ENCODE measurements at regions not wholly inside any gene's neighbourhood (a gene's known extent, or its start where the extent isn't known, plus 50 kb on each side); places are given as distances from the start of the nearest gene placed in this dataset.

DNA sequence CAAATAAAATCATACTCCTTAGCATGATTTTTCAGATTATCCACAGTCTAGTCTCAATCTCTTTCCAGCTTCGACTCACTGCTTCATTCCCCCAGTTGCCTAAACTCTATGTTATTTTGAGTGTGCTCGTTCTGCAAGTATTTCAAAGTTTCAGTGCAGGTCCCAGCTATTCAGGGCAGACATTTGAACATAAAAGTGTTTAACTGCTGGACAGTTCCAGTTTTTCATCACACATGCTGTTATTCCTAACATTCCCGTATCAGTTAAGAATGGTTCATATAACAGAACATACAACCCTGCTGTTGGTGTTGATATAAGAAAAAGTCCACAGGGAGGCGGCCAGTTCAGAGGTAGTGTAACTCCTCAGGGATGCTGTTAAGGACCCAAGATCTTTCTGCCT lies 113.3 kb downstream of the SLIT2 start:
- ChIA-PET POLR2A (no interaction called here), CTCF (interaction anchor here (0.6 kb wide), 1 partner anchor 22 kb away, joined by 3 read pairs; no protein-coding TSS in a partner anchor)
- H3K4me1 ChIP-seq (ENCODE audit: control insufficient read depth, extremely low read depth, insufficient read depth, low read length), result no peaks in the 10 kb centered on the region
- no peaks in the 10 kb centered on the region for H3K9me1 ChIP-seq (replicated peaks; ENCODE audit: control insufficient read depth, extremely low read depth, insufficient read depth, low read length)
- intact Hi-C loops (cut with micrococcal nuclease), result no loop called here
- H4K20me1 ChIP-seq (replicated peaks; ENCODE audit: control insufficient read depth, extremely low read depth, insufficient read depth, low read length), result no peaks in the 10 kb centered on the region
- no peaks in the 10 kb centered on the region for H3K79me2 ChIP-seq (ENCODE audit: control insufficient read depth, insufficient read depth, low read length)
- H3K9me3 ChIP-seq (replicated peaks; ENCODE audit: control insufficient read depth, insufficient read depth, low read length), result no peaks in the 10 kb centered on the region
- H3K27me3 ChIP-seq (ENCODE audit: control insufficient read depth in 2 of 2, insufficient read depth in 2 of 2, low read length in 2 of 2), result no peaks in the 10 kb centered on the region
- dilution Hi-C loops (cut with MboI; ENCODE audit: extremely low pct_ligation_motif_present, low sequenced_read_pairs), result no loop called here
- no TSS peak for BruUV-seq (replicated peaks)
- no peak for TF ChIP-seq POLR2AphosphoS5 (IDR thresholded peaks at IDR 0.05; ENCODE audit: insufficient read depth, low read depth, low read length)
- no peak for TF ChIP-seq JUN (IDR thresholded peaks at IDR 0.05; ENCODE audit: borderline replicate concordance, insufficient read depth, insufficient read length, low read depth)
- TF ChIP-seq GATA2 (IDR thresholded peaks at IDR 0.05; ENCODE audit: insufficient read depth, insufficient read length, low read depth, low read length), result no peak
- no peak for TF ChIP-seq EZH2 (IDR thresholded peaks at IDR 0.05; ENCODE audit: borderline replicate concordance, low read depth, low read length, severe bottlenecking)
- TF ChIP-seq, protein P1, sequence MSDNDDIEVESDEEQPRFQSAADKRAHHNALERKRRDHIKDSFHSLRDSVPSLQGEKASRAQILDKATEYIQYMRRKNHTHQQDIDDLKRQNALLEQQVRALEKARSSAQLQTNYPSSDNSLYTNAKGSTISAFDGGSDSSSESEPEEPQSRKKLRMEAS (IDR thresholded peaks at IDR 0.05; ENCODE audit: insufficient read depth, insufficient read length), result no peak
- TF ChIP-seq, protein P2, sequence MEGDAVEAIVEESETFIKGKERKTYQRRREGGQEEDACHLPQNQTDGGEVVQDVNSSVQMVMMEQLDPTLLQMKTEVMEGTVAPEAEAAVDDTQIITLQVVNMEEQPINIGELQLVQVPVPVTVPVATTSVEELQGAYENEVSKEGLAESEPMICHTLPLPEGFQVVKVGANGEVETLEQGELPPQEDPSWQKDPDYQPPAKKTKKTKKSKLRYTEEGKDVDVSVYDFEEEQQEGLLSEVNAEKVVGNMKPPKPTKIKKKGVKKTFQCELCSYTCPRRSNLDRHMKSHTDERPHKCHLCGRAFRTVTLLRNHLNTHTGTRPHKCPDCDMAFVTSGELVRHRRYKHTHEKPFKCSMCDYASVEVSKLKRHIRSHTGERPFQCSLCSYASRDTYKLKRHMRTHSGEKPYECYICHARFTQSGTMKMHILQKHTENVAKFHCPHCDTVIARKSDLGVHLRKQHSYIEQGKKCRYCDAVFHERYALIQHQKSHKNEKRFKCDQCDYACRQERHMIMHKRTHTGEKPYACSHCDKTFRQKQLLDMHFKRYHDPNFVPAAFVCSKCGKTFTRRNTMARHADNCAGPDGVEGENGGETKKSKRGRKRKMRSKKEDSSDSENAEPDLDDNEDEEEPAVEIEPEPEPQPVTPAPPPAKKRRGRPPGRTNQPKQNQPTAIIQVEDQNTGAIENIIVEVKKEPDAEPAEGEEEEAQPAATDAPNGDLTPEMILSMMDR (IDR thresholded peaks at IDR 0.05; ENCODE audit: extremely low read depth in 1 of 2, insufficient read depth in 1 of 2, low read depth in 1 of 2, low read length in 2 of 2), result no peak
- no peak for TF ChIP-seq FOS (IDR thresholded peaks at IDR 0.05; ENCODE audit: borderline replicate concordance, insufficient read depth, low read length)
- no peak for TF ChIP-seq POLR2A (IDR thresholded peaks at IDR 0.05; ENCODE audit: low read depth, low read length)
- no peak for TF ChIP-seq MYC (IDR thresholded peaks at IDR 0.05; ENCODE audit: low read depth, low read length)
- FAIRE-seq (no peak), DNase-seq (ENCODE audit: low read depth, low spot score) (no peak)
- no peak overlapping the region for H3K27ac ChIP-seq (ENCODE audit: insufficient read depth, low read depth, low read length)
- no peak overlapping the region for H3K9ac ChIP-seq (replicated peaks; ENCODE audit: extremely low read depth, insufficient read depth, low read length)
- H2AFZ ChIP-seq (ENCODE audit: low read depth, low read length), result no peak overlapping the region
- no peak overlapping the region for H3K4me3 ChIP-seq (replicated peaks in 1 of 3; ENCODE audit: insufficient read depth in 1 of 3, low read depth in 1 of 3, low read length in 3 of 3)
- no peak overlapping the region for H3K4me2 ChIP-seq (ENCODE audit: insufficient read depth, low read length)
- H3K36me3 ChIP-seq (ENCODE audit: control insufficient read depth in 2 of 2, extremely low read depth in 1 of 2, insufficient read depth in 2 of 2, low read length in 2 of 2), result no peaks in the 10 kb centered on the region

Measured in endothelial cell of umbilical vein (primary cell).